ENCODE measurements at regions not wholly inside any gene's neighbourhood (a gene's known extent, or its start where the extent isn't known, plus 50 kb on each side); places are given as distances from the start of the nearest gene placed in this dataset.

GRCh38 chr18:44410740-44411139 is 269.9 kb upstream of the SETBP1 start:
- no peak for TF ChIP-seq CTCF (IDR thresholded peaks at IDR 0.05)
- Mint-ChIP-seq H3K27me3 (no peaks in the 10 kb centered on the region), H3K9me3 (no peaks in the 10 kb centered on the region), H3K27ac (no peak overlapping the region), H3K36me3 (ENCODE audit: low read depth) (no peaks in the 10 kb centered on the region), H3K4me3 (no peak overlapping the region), H3K4me1 (ENCODE audit: low read depth) (no peaks in the 10 kb centered on the region)
- no peaks in the 10 kb centered on the region for H3K4me1 ChIP-seq (ENCODE audit: insufficient read depth, low read length)
- no peak overlapping the region for H3K27ac ChIP-seq (ENCODE audit: low read depth in 1 of 2, low read length in 2 of 2)
- no peak overlapping the region for H3K4me3 ChIP-seq (ENCODE audit: low read length)
- intact Hi-C loops (cut with DNase I, micrococcal nuclease), result no loop called here
- no peaks in the 10 kb centered on the region for H3K27me3 ChIP-seq (ENCODE audit: control insufficient read depth in 1 of 2, insufficient read depth in 2 of 2, low read length in 2 of 2)
- CTCF ChIA-PET, result no interaction called here
- no peak for ATAC-seq (ENCODE audit: poor library complexity)
- no peaks in the 10 kb centered on the region for H3K36me3 ChIP-seq (ENCODE audit: insufficient read depth, low read length)
- no peak for DNase-seq
- peaks cover 0 to 3% of the 10 kb centered on the region in 2 experiments for H3K9me3 ChIP-seq (ENCODE audit: control insufficient read depth in 1 of 2, insufficient read depth in 1 of 2, low read length in 2 of 2)
- POLR2A ChIA-PET, result no interaction called here

GRCh38 chr18:44411262-44411905 is 269.3 kb upstream of the SETBP1 start:
- Histone ChIP-seq H3K9me3 (ENCODE audit: control insufficient read depth in 1 of 2, insufficient read depth in 1 of 2, low read length in 2 of 2) (peaks cover 0 to 6% of the 10 kb centered on the region in 2 experiments), H3K27ac (ENCODE audit: low read depth in 1 of 2, low read length in 2 of 2) (no peak overlapping the region), H3K4me3 (ENCODE audit: low read length) (no peak overlapping the region), H3K4me1 (ENCODE audit: insufficient read depth, low read length) (no peaks in the 10 kb centered on the region), H3K36me3 (ENCODE audit: insufficient read depth, low read length) (no peaks in the 10 kb centered on the region), H3K27me3 (ENCODE audit: control insufficient read depth in 1 of 2, insufficient read depth in 2 of 2, low read length in 2 of 2) (no peaks in the 10 kb centered on the region)
- ATAC-seq (ENCODE audit: poor library complexity), result no peak
- DNase-seq, result no peak
- Mint-ChIP-seq H3K36me3 (ENCODE audit: low read depth) (no peaks in the 10 kb centered on the region), H3K27me3 (no peaks in the 10 kb centered on the region), H3K4me3 (no peak overlapping the region), H3K9me3 (no peaks in the 10 kb centered on the region), H3K27ac (no peak overlapping the region), H3K4me1 (ENCODE audit: low read depth) (no peaks in the 10 kb centered on the region)
- POLR2A ChIA-PET, result no interaction called here
- intact Hi-C loops (cut with DNase I, micrococcal nuclease), result no loop called here
- no peak for TF ChIP-seq CTCF (IDR thresholded peaks at IDR 0.05)
- CTCF ChIA-PET, result no interaction called here

GRCh38 chr18:44411976-44412375 is 268.7 kb upstream of the SETBP1 start:
- no peaks in the 10 kb centered on the region for H3K36me3 Mint-ChIP-seq (ENCODE audit: low read depth)
- no peak for TF ChIP-seq CTCF (IDR thresholded peaks at IDR 0.05)
- intact Hi-C loops (cut with DNase I, micrococcal nuclease), result no loop called here

More at GRCh38 chr18:44411976-44412375, 268.7 kb upstream of the SETBP1 start:
- Histone ChIP-seq H3K4me1 (ENCODE audit: insufficient read depth, low read length) (no peaks in the 10 kb centered on the region), H3K4me3 (ENCODE audit: low read length) (no peak overlapping the region), H3K36me3 (ENCODE audit: insufficient read depth, low read length) (no peaks in the 10 kb centered on the region), H3K9me3 (ENCODE audit: control insufficient read depth in 1 of 2, insufficient read depth in 1 of 2, low read length in 2 of 2) (peaks cover 0 to 10% of the 10 kb centered on the region in 2 experiments), H3K27me3 (ENCODE audit: control insufficient read depth in 1 of 2, insufficient read depth in 2 of 2, low read length in 2 of 2) (no peaks in the 10 kb centered on the region), H3K27ac (ENCODE audit: low read depth in 1 of 2, low read length in 2 of 2) (no peak overlapping the region)
- CTCF ChIA-PET, result no interaction called here
- POLR2A ChIA-PET, result no interaction called here
- no peaks in the 10 kb centered on the region for H3K4me1 Mint-ChIP-seq (ENCODE audit: low read depth)
- H3K27me3 Mint-ChIP-seq, result no peaks in the 10 kb centered on the region
- H3K9me3 Mint-ChIP-seq, result no peaks in the 10 kb centered on the region
- DNase-seq (no peak), ATAC-seq (ENCODE audit: poor library complexity) (no peak)
- no peak overlapping the region for H3K27ac Mint-ChIP-seq
- H3K4me3 Mint-ChIP-seq, result no peak overlapping the region
